Gastrocnemius medialis (tissue), 4 donors: ENCODE measurements at regions not wholly inside any gene's neighbourhood (a gene's known extent, or its start where the extent isn't known, plus 50 kb on each side); places are given as distances from the start of the nearest gene placed in this dataset.

Source experiments
- ATAC-seq, 2 donors: fragments of 150-250 bp; one replicate each; pipeline ENCODE4 v1.9.1; 2016
- DNase-seq, 2 donors: peaks; one replicate each; pipeline ENCODE4 v3.0.0-alpha.2; 2019
- H3K27ac ChIP-seq, 4 donors: fragments of 200-600 bp; sonication (generic); 1 replicate in 1 of 4; 2 replicates in 3 of 4; pipeline ENCODE4 v1.5.1; 2016 to 2018; ENCODE audit warnings: mild to moderate bottlenecking in 2 of 4, moderate library complexity in 1 of 4
- H3K27me3 ChIP-seq, 3 donors: fragments of 200-600 bp; sonication (generic) in 2 of 3; 1 replicate in 1 of 3; 2 replicates in 2 of 3; pipeline versions ENCODE4 v1.5.1 to v1.6.0; 2016 to 2019; ENCODE audit warnings: mild to moderate bottlenecking in 1 of 3, moderate library complexity in 1 of 3
- H3K36me3 ChIP-seq, 2 donors: fragments of 200-600 bp; sonication (generic) in 1 of 2; one replicate each; pipeline ENCODE4 v1.5.1; 2017 to 2018
- H3K4me1 ChIP-seq, 2 donors: fragments of 200-600 bp; sonication (generic) in 1 of 2; one replicate each; pipeline ENCODE4 v1.5.1; 2016 to 2017; ENCODE audit warnings: mild to moderate bottlenecking in 2 of 2
- H3K4me3 ChIP-seq, 4 donors: fragments of 200-600 bp; sonication (generic) in 3 of 4; 1 replicate in 1 of 4; 2 replicates in 3 of 4; pipeline ENCODE4 v1.5.1; 2016 to 2019; ENCODE audit warnings: mild to moderate bottlenecking in 2 of 4
- H3K9me3 ChIP-seq, 3 donors: fragments of 200-600 bp; sonication (generic) in 2 of 3; 1 replicate in 1 of 3; 2 replicates in 2 of 3; pipeline ENCODE4 v1.5.1; 2016 to 2019
- CTCF ChIP-seq, 5 experiments: fragments of 450-650 bp in 3 of 5; fragments of 200-600 bp in 2 of 5; sonication (generic) in 2 of 5; IDR thresholded peaks in 4 of 5; conservative IDR thresholded peaks in 1 of 5; 1 replicate in 4 of 5; 2 replicates in 1 of 5; pipeline ENCODE4 v1.5.1; 2016 to 2019; ENCODE audit warnings: antibody characterized with exemption in 5 of 5, mild to moderate bottlenecking in 3 of 5, moderate library complexity in 3 of 5
- POLR2A ChIP-seq, 2 donors: fragments of 450-650 bp; IDR thresholded peaks; one replicate each; pipeline ENCODE4 v1.6.1; 2017; ENCODE audit warnings: antibody characterized with exemption in 2 of 2, mild to moderate bottlenecking in 2 of 2, moderate library complexity in 2 of 2
- in situ Hi-C, 4 donors: fragments of 200-750 bp; cut with MboI; loops; one replicate each; pipeline versions ENCODE4 v1.15.0 to v1.8.0; 2017; ENCODE audit warnings: low sequenced_read_pairs in 4 of 4
- intact Hi-C: fragments of 100-400 bp; cut with DNase I; formaldehyde crosslinking; loops from one replicate; pipeline ENCODE4 v1.15.1; 2023; ENCODE audit warnings: low total_unique reads

GRCh38 chr3:152760024-152760563 is 74.8 kb upstream of the P2RY1 start:
- intact Hi-C loops (no loop called here), in situ Hi-C loops (no loop called here)
- no peak for ATAC-seq

GRCh38 chr3:152760591-152760990 is 74.3 kb upstream of the P2RY1 start:
- Histone ChIP-seq H3K36me3 (no peaks in the 10 kb centered on the region), H3K27me3 (no peaks in the 10 kb centered on the region), H3K27ac (no peak overlapping the region), H3K4me1 (no peaks in the 10 kb centered on the region), H3K4me3 (no peak overlapping the region), H3K9me3 (no peaks in the 10 kb centered on the region)
- no peak for DNase-seq
- intact Hi-C loops (no loop called here), in situ Hi-C loops (no loop called here)
- ATAC-seq = no peak
- no peak for TF ChIP-seq POLR2A (IDR thresholded peaks at IDR 0.05)
- TF ChIP-seq CTCF (IDR thresholded peaks at IDR 0.05 in 4 of 5, conservative IDR thresholded peaks at IDR 0.05 in 1 of 5) = no peak

More at GRCh38 chr3:152760024-152760563, 74.8 kb upstream of the P2RY1 start:
- Histone ChIP-seq H3K9me3 (no peaks in the 10 kb centered on the region), H3K27ac (no peak overlapping the region), H3K27me3 (no peaks in the 10 kb centered on the region), H3K4me3 (no peak overlapping the region), H3K36me3 (no peaks in the 10 kb centered on the region), H3K4me1 (no peaks in the 10 kb centered on the region)
- TF ChIP-seq POLR2A (IDR thresholded peaks at IDR 0.05) = no peak
- TF ChIP-seq CTCF (IDR thresholded peaks at IDR 0.05 in 4 of 5, conservative IDR thresholded peaks at IDR 0.05 in 1 of 5) = no peak
- no peak for DNase-seq

- Histone ChIP-seq H3K36me3 (no peaks in the 10 kb centered on the region), H3K27ac (no peak overlapping the region), H3K4me1 (no peaks in the 10 kb centered on the region), H3K9me3 (no peaks in the 10 kb centered on the region), H3K27me3 (no peaks in the 10 kb centered on the region), H3K4me3 (no peak overlapping the region)
- ATAC-seq = no peak
- DNase-seq = no peak
- in situ Hi-C loops = no loop called here
- intact Hi-C loops = no loop called here
- TF ChIP-seq POLR2A (IDR thresholded peaks at IDR 0.05) = no peak
- no peak for TF ChIP-seq CTCF (IDR thresholded peaks at IDR 0.05 in 4 of 5, conservative IDR thresholded peaks at IDR 0.05 in 1 of 5)
Measured at GRCh38 chr3:152768478-152768877, 66.5 kb upstream of the P2RY1 start.

- no peak for ATAC-seq
- TF ChIP-seq CTCF (IDR thresholded peaks at IDR 0.05 in 4 of 5, conservative IDR thresholded peaks at IDR 0.05 in 1 of 5) = no peak
- no peak overlapping the region for H3K27ac ChIP-seq
Measured at GRCh38 chr3:152769523-152769922, 65.4 kb upstream of the P2RY1 start.

GRCh38 chr3:152770296-152770695 is 64.6 kb upstream of the P2RY1 start:
- H3K9me3 ChIP-seq = no peaks in the 10 kb centered on the region
- H3K27ac ChIP-seq = no peak overlapping the region
- DNase-seq (no peak), ATAC-seq (no peak)
- no peaks in the 10 kb centered on the region for H3K4me1 ChIP-seq
- H3K36me3 ChIP-seq = no peaks in the 10 kb centered on the region
- in situ Hi-C loops (no loop called here), intact Hi-C loops (no loop called here)
- no peak overlapping the region for H3K4me3 ChIP-seq
- TF ChIP-seq POLR2A (IDR thresholded peaks at IDR 0.05) (no peak), CTCF (IDR thresholded peaks at IDR 0.05 in 4 of 5, conservative IDR thresholded peaks at IDR 0.05 in 1 of 5) (no peak)
- H3K27me3 ChIP-seq = no peaks in the 10 kb centered on the region

More at GRCh38 chr3:152769523-152769922, 65.4 kb upstream of the P2RY1 start:
- DNase-seq = no peak
- H3K36me3 ChIP-seq = no peaks in the 10 kb centered on the region
- in situ Hi-C loops (no loop called here), intact Hi-C loops (no loop called here)
- H3K4me1 ChIP-seq = no peaks in the 10 kb centered on the region
- no peaks in the 10 kb centered on the region for H3K9me3 ChIP-seq
- no peaks in the 10 kb centered on the region for H3K27me3 ChIP-seq
- no peak overlapping the region for H3K4me3 ChIP-seq
